OCI-LY3 (cell line): ENCODE measurements at regions not wholly inside any gene's neighbourhood (a gene's known extent, or its start where the extent isn't known, plus 50 kb on each side); places are given as distances from the start of the nearest gene placed in this dataset.

Experiments used
- CTCF ChIP-seq: fragments of 200-600, 300-600 bp; sonication (generic); IDR thresholded peaks from 2 replicates; pipeline ENCODE4 v1.5.1; 2014; ENCODE audit warnings: antibody characterized with exemption, low read length, low read depth
- EZH2phosphoT487 ChIP-seq: fragments of 200-600 bp; shearing (Covaris generic); IDR thresholded peaks from 2 replicates; pipeline ENCODE4 v1.6.1; 2018; ENCODE audit warnings: antibody characterized with exemption, mixed run types, low read depth

GRCh38 chr4:73315091-73315490 lies 56.5 kb upstream of the ANKRD17 start:
- no peak for TF ChIP-seq CTCF
- TF ChIP-seq EZH2phosphoT487: no peak
